Vagina (tissue), 2 donors: ENCODE measurements at regions not wholly inside any gene's neighbourhood (a gene's known extent, or its start where the extent isn't known, plus 50 kb on each side); places are given as distances from the start of the nearest gene placed in this dataset.

Experiments
- POLR2A ChIP-seq, 2 donors: fragments of 450-650 bp; IDR thresholded peaks; one replicate each; pipeline ENCODE4 v1.6.1; 2017; ENCODE audit warnings: antibody characterized with exemption in 2 of 2, mild to moderate bottlenecking in 2 of 2, moderate library complexity in 2 of 2
- TF ChIP-seq, protein P1 (sequence below), 3 experiments: fragments of 450-650 bp in 2 of 3; fragments of 200-600 bp in 1 of 3; sonication (generic) in 1 of 3; IDR thresholded peaks; one replicate each; pipeline ENCODE4 v1.5.1; 2017 to 2019; ENCODE audit warnings: antibody characterized with exemption in 3 of 3, mild to moderate bottlenecking in 2 of 3, moderate library complexity in 2 of 3

DNA sequence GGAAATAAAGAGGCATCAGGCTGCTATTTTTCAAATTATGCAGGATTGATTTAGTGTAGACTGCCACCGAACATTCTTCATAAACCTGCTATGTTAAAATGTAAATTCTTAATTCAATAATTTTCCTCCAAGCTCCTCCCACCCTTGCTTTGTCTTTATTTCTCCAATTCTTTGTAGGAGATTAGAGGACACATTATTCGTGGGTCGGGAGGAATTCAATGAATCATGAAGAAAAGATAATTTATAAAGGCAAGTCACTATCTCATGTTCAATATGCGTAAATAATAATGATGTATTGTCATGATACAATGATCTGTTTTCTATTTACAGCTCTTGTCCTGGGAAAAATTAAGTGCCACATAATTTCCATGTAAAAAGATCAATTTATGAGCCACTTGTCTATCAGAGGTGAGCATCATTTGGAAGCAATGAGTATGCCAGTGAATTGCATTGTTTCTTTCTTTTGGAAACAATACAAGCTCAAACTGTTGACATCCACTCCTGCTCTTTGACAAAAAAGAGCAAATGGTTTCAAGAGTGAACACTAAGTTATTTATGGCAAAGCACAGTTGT, 148.0 kb upstream of the MITF start:
- TF ChIP-seq POLR2A (IDR thresholded peaks at IDR 0.05): no peak
- TF ChIP-seq, protein P1, sequence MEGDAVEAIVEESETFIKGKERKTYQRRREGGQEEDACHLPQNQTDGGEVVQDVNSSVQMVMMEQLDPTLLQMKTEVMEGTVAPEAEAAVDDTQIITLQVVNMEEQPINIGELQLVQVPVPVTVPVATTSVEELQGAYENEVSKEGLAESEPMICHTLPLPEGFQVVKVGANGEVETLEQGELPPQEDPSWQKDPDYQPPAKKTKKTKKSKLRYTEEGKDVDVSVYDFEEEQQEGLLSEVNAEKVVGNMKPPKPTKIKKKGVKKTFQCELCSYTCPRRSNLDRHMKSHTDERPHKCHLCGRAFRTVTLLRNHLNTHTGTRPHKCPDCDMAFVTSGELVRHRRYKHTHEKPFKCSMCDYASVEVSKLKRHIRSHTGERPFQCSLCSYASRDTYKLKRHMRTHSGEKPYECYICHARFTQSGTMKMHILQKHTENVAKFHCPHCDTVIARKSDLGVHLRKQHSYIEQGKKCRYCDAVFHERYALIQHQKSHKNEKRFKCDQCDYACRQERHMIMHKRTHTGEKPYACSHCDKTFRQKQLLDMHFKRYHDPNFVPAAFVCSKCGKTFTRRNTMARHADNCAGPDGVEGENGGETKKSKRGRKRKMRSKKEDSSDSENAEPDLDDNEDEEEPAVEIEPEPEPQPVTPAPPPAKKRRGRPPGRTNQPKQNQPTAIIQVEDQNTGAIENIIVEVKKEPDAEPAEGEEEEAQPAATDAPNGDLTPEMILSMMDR (IDR thresholded peaks at IDR 0.05): no peak
